GM20000 (cell line): ENCODE measurements at regions not wholly inside any gene's neighbourhood (a gene's known extent, or its start where the extent isn't known, plus 50 kb on each side); places are given as distances from the start of the nearest gene placed in this dataset.

Source experiments
- DNase-seq: peaks from one replicate; pipeline ENCODE4 v3.0.0; 2012; ENCODE audit warnings: low spot score
- CTCF ChIP-seq: IDR thresholded peaks from 2 replicates; pipeline ENCODE4 v1.5.1; 2012; ENCODE audit warnings: mild to moderate bottlenecking, control low read depth; ENCODE audit errors: extremely low read depth, missing control alignments

GRCh38 chr2:12435430-12436222, 281.1 kb upstream of the TRIB2 start:
- no peak for TF ChIP-seq CTCF
- no peak for DNase-seq

GRCh38 chr2:12436483-12436882, 280.3 kb upstream of the TRIB2 start:
- no peak for DNase-seq
- TF ChIP-seq CTCF, result no peak

GRCh38 chr2:12436935-12437561, 279.7 kb upstream of the TRIB2 start:
- no peak for DNase-seq
- no peak for TF ChIP-seq CTCF

- no peak for TF ChIP-seq CTCF
- DNase-seq, result no peak
Measured at GRCh38 chr2:12440731-12441130, 276.0 kb upstream of the TRIB2 start.

- no peak for DNase-seq
- no peak for TF ChIP-seq CTCF
Measured at GRCh38 chr2:12441750-12442475, 274.8 kb upstream of the TRIB2 start.

- TF ChIP-seq CTCF, result no peak
- DNase-seq, result no peak
Measured at GRCh38 chr2:12442476-12442847, 274.3 kb upstream of the TRIB2 start.
